H9 (cell line): ENCODE measurements at regions not wholly inside any gene's neighbourhood (a gene's known extent, or its start where the extent isn't known, plus 50 kb on each side); places are given as distances from the start of the nearest gene placed in this dataset.

Experiments used
- DNase-seq: peaks from one replicate; pipeline ENCODE4 v3.0.0-alpha.2; 2017
- H2AFZ ChIP-seq: one replicate; pipeline ENCODE4 v1.6.1; 2013; ENCODE audit warnings: mild to moderate bottlenecking, low read length, control low read depth, moderate library complexity
- H2AK5ac ChIP-seq: 2 replicates; pipeline ENCODE4 v1.6.1; 2013; ENCODE audit warnings: low read length, control low read depth, mixed read lengths; ENCODE audit not compliant: insufficient read length
- H2BK120ac ChIP-seq: one replicate; pipeline ENCODE4 v1.6.1; 2013; ENCODE audit warnings: low read depth, mild to moderate bottlenecking, low read length, control low read depth, inconsistent platforms; ENCODE audit not compliant: poor library complexity, severe bottlenecking
- H2BK12ac ChIP-seq: 2 replicates; pipeline ENCODE4 v1.6.1; 2013; ENCODE audit warnings: low read length, control low read depth, mixed read lengths, low read depth; ENCODE audit not compliant: insufficient read length
- H2BK15ac ChIP-seq: 2 replicates; pipeline ENCODE4 v1.6.1; 2013; ENCODE audit warnings: low read depth, low read length, control low read depth
- H2BK20ac ChIP-seq: one replicate; pipeline ENCODE4 v1.6.1; 2013; ENCODE audit warnings: low read depth, mild to moderate bottlenecking, low read length, control low read depth, inconsistent platforms; ENCODE audit not compliant: poor library complexity, severe bottlenecking
- H2BK5ac ChIP-seq: 2 replicates; pipeline ENCODE4 v1.6.1; 2013; ENCODE audit warnings: low read length, control low read depth, mixed read lengths; ENCODE audit not compliant: insufficient read length
- H3K14ac ChIP-seq: 2 replicates; pipeline ENCODE4 v1.6.1; 2013; ENCODE audit warnings: low read length, control low read depth; ENCODE audit not compliant: insufficient read depth
- H3K18ac ChIP-seq: 2 replicates; pipeline ENCODE4 v1.6.1; 2013; ENCODE audit warnings: low read depth, mild to moderate bottlenecking, mixed read lengths, low read length, control low read depth; ENCODE audit not compliant: insufficient read length
- H3K23ac ChIP-seq: 2 replicates; pipeline ENCODE4 v1.6.1; 2013; ENCODE audit warnings: low read length, control low read depth, mixed read lengths, low read depth; ENCODE audit not compliant: insufficient read length
- H3K23me2 ChIP-seq: 2 replicates; pipeline ENCODE4 v1.6.1; 2013; ENCODE audit warnings: low read depth, mild to moderate bottlenecking, mixed read lengths, low read length, control low read depth; ENCODE audit not compliant: insufficient read length, poor library complexity, severe bottlenecking
- H3K27ac ChIP-seq: 2 replicates; pipeline ENCODE4 v1.5.1; 2013; ENCODE audit warnings: low read length, control low read depth, mixed read lengths, low read depth; ENCODE audit not compliant: insufficient read length
- H3K27me3 ChIP-seq: 2 replicates; pipeline ENCODE4 v1.6.1; 2013; ENCODE audit warnings: low read length, control low read depth, inconsistent platforms; ENCODE audit not compliant: insufficient read depth
- H3K4ac ChIP-seq: 2 replicates; pipeline ENCODE4 v1.6.1; 2013; ENCODE audit warnings: low read depth, mild to moderate bottlenecking, control low read depth, inconsistent platforms, low read length, moderate library complexity
- H3K4me1 ChIP-seq: 2 replicates; pipeline ENCODE4 v1.6.1; 2013; ENCODE audit warnings: low read length, control low read depth, inconsistent platforms; ENCODE audit not compliant: insufficient read depth
- H3K4me2 ChIP-seq: 2 replicates; pipeline ENCODE4 v1.6.1; 2013; ENCODE audit warnings: low read length, control low read depth, mixed read lengths; ENCODE audit not compliant: insufficient read length, insufficient read depth
- H3K56ac ChIP-seq: 2 replicates; pipeline ENCODE4 v1.6.1; 2013; ENCODE audit warnings: low read depth, mild to moderate bottlenecking, mixed read lengths, low read length, control low read depth; ENCODE audit not compliant: insufficient read length
- H3K79me1 ChIP-seq: 2 replicates; pipeline ENCODE4 v1.6.1; 2013; ENCODE audit warnings: low read depth, mild to moderate bottlenecking, moderate library complexity, low read length, control low read depth, inconsistent platforms; ENCODE audit not compliant: insufficient read depth, poor library complexity, severe bottlenecking
- H3K79me2 ChIP-seq: 2 replicates; pipeline ENCODE4 v1.6.1; 2013; ENCODE audit warnings: low read length, control low read depth, inconsistent platforms; ENCODE audit not compliant: insufficient read depth
- H3K9ac ChIP-seq: 2 replicates; pipeline ENCODE4 v1.6.1; 2013; ENCODE audit warnings: low read length, control low read depth, mixed read lengths; ENCODE audit not compliant: insufficient read length; ENCODE audit errors: extremely low read depth
- H3K9me3 ChIP-seq: one replicate; pipeline ENCODE4 v1.6.1; 2013; ENCODE audit warnings: low read depth, low read length, inconsistent platforms; ENCODE audit not compliant: control insufficient read depth
- H3T11ph ChIP-seq: one replicate; pipeline ENCODE4 v1.6.1; 2013; ENCODE audit warnings: mild to moderate bottlenecking, low read length, control low read depth, inconsistent platforms
- H4K20me1 ChIP-seq: one replicate; pipeline ENCODE4 v1.6.1; 2013; ENCODE audit not compliant: control insufficient read depth, insufficient read length, insufficient read depth
- H4K5ac ChIP-seq: 2 replicates; pipeline ENCODE4 v1.6.1; 2013; ENCODE audit warnings: low read depth, mild to moderate bottlenecking, mixed read lengths, low read length, control low read depth; ENCODE audit not compliant: insufficient read length
- H4K8ac ChIP-seq: replicated peaks from 2 replicates; pipeline ENCODE4 v1.6.1; 2013; ENCODE audit warnings: low read length, control low read depth, mixed read lengths, low read depth; ENCODE audit not compliant: insufficient read length
- H4K91ac ChIP-seq: 2 replicates; pipeline ENCODE4 v1.6.1; 2013; ENCODE audit warnings: low read depth, mild to moderate bottlenecking, moderate library complexity, mixed read lengths, low read length, control low read depth; ENCODE audit not compliant: insufficient read length
- H3K27ac Mint-ChIP-seq, 3 experiments: 2 replicates in 2 of 3; 3 replicates in 1 of 3; pipeline ENCODE4 v1.8.0; 2020 to 2021; ENCODE audit warnings: mixed read lengths in 3 of 3, mild to moderate bottlenecking in 1 of 3, moderate library complexity in 1 of 3
- H3K27me3 Mint-ChIP-seq: 2 replicates; pipeline ENCODE4 v1.8.0; 2021; ENCODE audit warnings: low read depth, mild to moderate bottlenecking, moderate library complexity, mixed read lengths
- H3K36me3 Mint-ChIP-seq, 3 experiments: 2 replicates in 2 of 3; 3 replicates in 1 of 3; pipeline ENCODE4 v1.8.0; 2020 to 2021; ENCODE audit warnings: low read depth in 3 of 3, mixed read lengths in 3 of 3; ENCODE audit not compliant: insufficient read depth in 1 of 3
- H3K4me1 Mint-ChIP-seq, 2 experiments: 2 replicates each; pipeline ENCODE4 v1.8.0; 2020; ENCODE audit warnings: mixed read lengths in 2 of 2
- H3K4me3 Mint-ChIP-seq, 2 experiments: 2 replicates in 1 of 2; 3 replicates in 1 of 2; pipeline ENCODE4 v1.8.0; 2020 to 2021; ENCODE audit warnings: mild to moderate bottlenecking in 2 of 2, mixed read lengths in 2 of 2, moderate library complexity in 1 of 2
- H3K9me3 Mint-ChIP-seq, 2 experiments: 2 replicates in 1 of 2; 3 replicates in 1 of 2; pipeline ENCODE4 v1.8.0; 2020; ENCODE audit warnings: mild to moderate bottlenecking in 2 of 2, mixed read lengths in 2 of 2, moderate library complexity in 1 of 2
- CTCF ChIP-seq: fragments of 200-600 bp; sonication (generic); conservative IDR thresholded peaks from 3 replicates; pipeline ENCODE4 v1.8.0; 2021; ENCODE audit warnings: antibody characterized with exemption, mild to moderate bottlenecking

DNA sequence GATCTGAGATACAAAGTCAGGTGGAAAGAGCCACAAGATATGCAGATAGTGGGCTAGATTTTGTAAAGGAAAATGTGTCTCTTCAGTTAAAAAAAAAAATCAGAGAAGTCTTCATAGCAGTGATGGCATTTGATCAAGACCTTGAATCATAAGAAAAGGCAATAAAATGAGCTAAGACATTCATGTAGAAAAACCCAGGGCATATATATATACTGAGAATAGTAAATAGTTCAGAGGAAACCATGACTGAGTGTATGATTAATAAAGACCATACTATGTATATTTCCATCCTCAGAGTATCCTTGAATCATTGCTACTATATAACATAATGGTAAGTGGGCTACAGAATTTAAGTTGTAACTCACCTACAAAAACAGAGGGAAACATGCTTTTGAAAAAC lies 321.7 kb upstream of the NR5A2 start:
- Histone ChIP-seq H4K8ac (no peak overlapping the region), H2AK5ac (no peak overlapping the region), H3K23me2 (no peaks in the 10 kb centered on the region), H2BK120ac (no peak overlapping the region), H2BK5ac (no peak overlapping the region), H3K4ac (no peak overlapping the region), H3K9ac (no peak overlapping the region), H2AFZ (no peak overlapping the region), H4K20me1 (no peaks in the 10 kb centered on the region), H3T11ph (no peak overlapping the region), H3K56ac (no peak overlapping the region), H3K27me3 (no peaks in the 10 kb centered on the region), H3K23ac (no peak overlapping the region), H2BK12ac (no peak overlapping the region), H4K91ac (no peak overlapping the region), H4K5ac (no peak overlapping the region), H3K27ac (no peak overlapping the region), H3K4me2 (no peak overlapping the region), H3K4me1 (no peaks in the 10 kb centered on the region), H3K14ac (no peak overlapping the region), H3K9me3 (no peaks in the 10 kb centered on the region), H3K18ac (no peak overlapping the region), H2BK20ac (no peak overlapping the region), H3K79me2 (no peaks in the 10 kb centered on the region), H2BK15ac (no peak overlapping the region), H3K79me1 (no peaks in the 10 kb centered on the region)
- H3K36me3 Mint-ChIP-seq = peaks cover 4 to 5% (median 5%) of the 10 kb centered on the region in 3 experiments; a peak in 5 of 7 replicates
- H3K27ac Mint-ChIP-seq = no peak overlapping the region
- H3K9me3 Mint-ChIP-seq = peaks cover 3 to 9% of the 10 kb centered on the region in 2 experiments
- DNase-seq = no peak
- no peak for TF ChIP-seq CTCF
- no peak overlapping the region for H3K4me3 Mint-ChIP-seq
- H3K4me1 Mint-ChIP-seq = no peaks in the 10 kb centered on the region
- no peaks in the 10 kb centered on the region for H3K27me3 Mint-ChIP-seq
